NCI-H2107 treated with DMSO at 0.1 percent for 48 hours (cell line): ENCODE measurements at regions not wholly inside any gene's neighbourhood (a gene's known extent, or its start where the extent isn't known, plus 50 kb on each side); places are given as distances from the start of the nearest gene placed in this dataset.
"Not testable (repeated sequence)": the region's sequence is repeated elsewhere in the genome, so short reads cannot be mapped to it uniquely, and the experiment has no call there.

ENCODE experiments used
- DNase-seq: peaks from one replicate; lab custom pipeline; 2025; ENCODE audit not compliant: unreplicated experiment; lab: John Stamatoyannopoulos, UW

- no peak for DNase-seq
Observed at GRCh38 chr3:31179768-31180167, 285.3 kb upstream of the GADL1 start.

DNA sequence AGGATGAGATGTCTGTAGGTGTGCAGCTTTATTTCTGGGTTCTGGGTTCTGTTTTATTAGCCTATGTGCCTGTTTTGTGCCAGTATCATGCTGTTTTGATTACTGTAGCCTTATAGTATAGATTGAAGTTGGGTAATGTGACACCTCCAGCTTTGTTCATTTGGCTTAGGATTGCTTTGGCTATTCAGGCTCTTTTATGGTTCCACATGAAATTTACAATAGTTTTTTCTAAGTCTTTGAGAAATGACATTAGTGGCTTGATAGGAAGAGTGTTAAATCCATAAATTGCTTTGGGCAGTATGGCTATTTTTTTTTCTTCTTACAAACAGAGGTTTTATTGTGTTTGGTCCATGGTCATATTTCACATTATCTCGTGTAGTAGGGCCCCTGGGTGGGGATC lies 285.8 kb upstream of the GADL1 start:
- no peak for DNase-seq

DNA sequence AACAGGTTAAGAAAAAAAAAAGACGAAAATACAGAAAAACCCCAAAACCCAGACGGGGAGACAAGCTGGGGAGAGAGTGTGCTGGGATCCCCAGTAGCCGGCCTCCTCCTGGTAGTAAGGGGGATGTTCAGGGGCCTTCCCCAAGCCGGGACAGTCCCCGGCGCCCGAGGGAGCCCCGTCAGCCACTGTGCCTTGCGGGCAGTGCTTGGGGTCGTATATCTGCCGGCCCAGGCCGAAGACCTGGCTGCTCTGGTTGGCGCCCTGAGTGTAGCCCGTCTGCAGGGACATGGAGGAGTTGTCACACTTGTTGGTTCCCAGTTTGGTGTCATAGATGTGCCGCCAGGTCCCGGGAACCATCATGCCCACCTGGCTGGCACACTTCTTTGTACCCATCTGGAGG lies 287.2 kb upstream of the GADL1 start:
- no peak for DNase-seq

- DNase-seq = no peak
Observed at GRCh38 chr3:31182661-31183060, 288.2 kb upstream of the GADL1 start.

GRCh38 chr3:31184261-31185061 lies 290.0 kb upstream of the GADL1 start:
- no peak for DNase-seq

- DNase-seq = no peak
Observed at GRCh38 chr3:31185062-31185357, 290.5 kb upstream of the GADL1 start.

DNA sequence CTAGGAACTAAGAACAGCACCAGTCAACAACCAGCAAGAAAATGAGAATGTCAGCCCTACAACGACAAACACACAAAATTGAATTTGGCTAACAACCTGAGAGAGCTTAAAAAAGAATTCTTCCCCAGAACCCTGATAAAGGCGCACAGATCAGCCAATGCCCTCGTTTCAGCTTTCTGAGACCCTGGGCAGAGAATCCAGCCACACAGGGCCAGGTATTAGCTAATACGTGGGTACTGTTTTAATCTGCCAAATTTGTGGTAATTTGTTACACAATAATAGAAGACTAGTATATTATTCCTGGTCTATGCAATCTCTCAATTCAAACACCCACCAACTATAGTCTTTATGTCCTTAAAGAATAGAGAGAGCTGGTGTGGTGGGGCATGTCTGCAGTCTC lies 291.6 kb upstream of the GADL1 start:
- DNase-seq = no peak

DNA sequence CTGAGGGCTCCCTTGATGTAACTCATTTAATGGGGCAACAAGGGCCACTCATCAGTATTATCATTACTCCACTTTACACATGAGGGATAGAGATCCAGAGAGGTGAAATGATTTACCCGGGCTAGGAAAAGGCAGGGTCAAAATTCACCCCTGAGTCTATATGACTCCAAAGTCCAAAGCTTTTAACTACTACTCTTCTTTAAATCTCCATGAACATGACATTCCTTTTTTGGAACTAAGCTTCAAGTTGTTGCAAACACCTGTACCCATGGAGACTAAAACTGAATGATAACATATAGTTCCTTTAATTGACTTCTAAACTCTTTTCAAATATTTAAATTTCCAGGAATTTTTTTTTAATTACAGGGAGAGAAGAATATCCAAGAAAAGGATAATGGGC lies 292.9 kb upstream of the GADL1 start:
- DNase-seq = no peak

GRCh38 chr3:31188112-31188511 lies 293.7 kb upstream of the GADL1 start:
- no peak for DNase-seq

DNA sequence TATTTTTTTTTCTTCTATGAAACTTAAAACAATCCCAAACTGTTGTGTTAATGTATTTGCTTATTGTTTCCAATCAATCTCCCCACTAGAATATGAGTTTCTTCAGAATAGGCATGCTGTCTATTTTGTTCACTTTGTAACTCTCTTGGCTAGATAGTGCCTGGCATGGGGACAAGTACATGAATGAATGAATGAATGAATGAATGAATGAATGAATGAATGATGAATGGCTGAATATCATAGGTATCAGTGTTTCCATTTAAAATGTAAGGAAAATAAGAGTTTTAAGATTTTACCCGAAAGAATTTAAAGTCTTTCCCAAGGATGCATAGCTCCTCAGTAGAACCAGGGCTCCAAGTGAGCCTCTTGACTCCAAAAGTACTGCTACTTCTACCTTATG lies 294.9 kb upstream of the GADL1 start:
- DNase-seq = no peak

DNA sequence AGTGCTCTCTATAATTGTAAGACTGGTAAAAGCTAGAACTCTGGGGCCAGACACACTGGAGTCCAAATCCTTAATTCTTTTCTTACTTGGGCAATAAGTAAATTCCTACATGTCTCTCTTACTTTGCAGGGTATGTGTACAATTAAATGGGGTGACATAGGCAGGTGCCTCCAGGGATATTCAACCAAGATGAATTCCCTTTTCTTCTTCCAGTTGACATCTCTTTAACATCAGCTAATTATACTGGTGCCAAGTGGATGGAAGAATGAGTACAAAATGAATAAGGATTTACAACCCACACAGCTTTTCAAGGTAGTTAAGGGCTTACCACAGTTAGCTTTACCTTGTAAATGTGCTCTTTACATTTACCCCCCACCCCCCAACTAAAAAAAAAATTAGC lies 295.5 kb upstream of the GADL1 start:
- no peak for DNase-seq

- DNase-seq = no peak
Observed at GRCh38 chr3:31191354-31191753, 296.9 kb upstream of the GADL1 start.

- no peak for DNase-seq
Observed at GRCh38 chr3:31193429-31193828, 299.0 kb upstream of the GADL1 start.

DNA sequence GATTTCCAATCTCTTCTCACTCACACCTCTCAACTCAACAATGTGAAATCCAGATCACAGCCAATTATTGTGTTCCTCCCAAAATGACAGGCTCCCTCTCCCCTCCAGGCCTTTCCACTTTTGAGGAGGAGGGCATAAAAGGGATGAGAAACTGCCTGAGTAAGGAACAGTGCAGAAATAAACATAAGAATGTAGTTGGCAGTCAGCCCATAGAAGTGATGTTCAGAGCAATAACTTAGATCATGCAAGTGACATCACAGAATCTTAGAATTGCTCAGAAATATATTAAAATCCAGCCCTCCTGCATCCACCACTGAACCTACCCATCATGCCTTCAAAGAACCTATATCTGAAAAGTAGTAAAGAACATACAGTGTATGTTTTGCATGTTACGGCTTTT lies 299.4 kb upstream of the GADL1 start:
- no peak for DNase-seq

DNA sequence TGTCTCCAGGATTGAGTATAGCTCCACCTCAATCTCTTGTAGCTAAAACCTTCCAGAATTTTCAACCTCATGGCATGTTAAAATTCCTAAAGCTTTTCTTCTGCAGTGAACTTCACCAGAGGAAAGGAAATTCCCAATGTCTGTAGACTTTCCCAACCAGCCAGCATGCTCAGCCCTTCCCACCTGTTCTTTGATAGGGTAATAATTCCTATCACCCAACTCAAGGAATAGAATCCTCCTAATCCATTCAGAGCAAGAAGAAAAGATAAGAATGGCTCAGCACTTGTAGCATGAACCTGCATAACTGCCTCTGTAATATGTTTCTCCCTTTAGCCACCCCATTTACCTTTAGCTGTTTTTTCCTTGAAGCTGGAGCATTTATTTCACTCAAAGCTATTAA lies 301.8 kb upstream of the GADL1 start:
- no peak for DNase-seq

- no peak for DNase-seq
Observed at GRCh38 chr3:31196881-31197364, 302.5 kb upstream of the GADL1 start.

DNA sequence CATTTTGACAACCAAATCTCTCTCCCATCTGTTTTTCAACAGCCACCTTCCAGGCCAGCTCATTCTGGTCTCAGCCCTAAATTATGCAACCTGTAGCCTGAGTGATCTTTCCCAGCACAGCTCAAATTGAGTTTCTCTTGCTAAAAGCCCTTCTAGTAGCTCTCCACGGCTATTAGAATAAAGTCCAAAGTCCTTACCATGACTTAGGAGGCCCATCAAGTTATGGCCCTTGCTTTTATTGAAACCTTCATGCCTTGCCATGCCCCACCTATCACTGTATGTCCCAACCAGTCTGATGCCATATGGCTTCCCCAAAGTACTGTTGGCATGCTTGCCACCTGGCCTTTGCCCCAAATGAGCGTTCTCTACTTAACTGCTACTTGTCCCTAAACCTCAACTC lies 303.5 kb upstream of the GADL1 start:
- DNase-seq = no peak

DNA sequence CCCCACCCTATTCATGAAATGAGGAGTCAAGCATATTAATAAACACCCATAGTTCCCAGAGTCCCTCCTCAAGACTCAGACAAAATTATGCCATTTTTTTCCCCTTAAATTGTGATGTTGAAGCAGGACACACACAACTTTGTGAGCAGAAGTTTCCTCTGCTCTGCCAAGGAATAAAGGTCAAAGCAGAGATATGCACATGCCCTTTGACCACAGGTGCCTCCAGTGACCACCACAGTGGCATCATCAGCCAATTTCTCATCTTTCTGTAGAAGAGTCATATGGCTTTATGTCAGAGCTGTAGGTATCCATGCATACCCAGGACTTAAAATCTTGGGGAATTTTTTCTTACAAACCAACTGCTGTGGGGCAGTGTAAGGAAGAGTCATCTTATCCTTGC lies 304.4 kb upstream of the GADL1 start:
- DNase-seq = no peak

DNA sequence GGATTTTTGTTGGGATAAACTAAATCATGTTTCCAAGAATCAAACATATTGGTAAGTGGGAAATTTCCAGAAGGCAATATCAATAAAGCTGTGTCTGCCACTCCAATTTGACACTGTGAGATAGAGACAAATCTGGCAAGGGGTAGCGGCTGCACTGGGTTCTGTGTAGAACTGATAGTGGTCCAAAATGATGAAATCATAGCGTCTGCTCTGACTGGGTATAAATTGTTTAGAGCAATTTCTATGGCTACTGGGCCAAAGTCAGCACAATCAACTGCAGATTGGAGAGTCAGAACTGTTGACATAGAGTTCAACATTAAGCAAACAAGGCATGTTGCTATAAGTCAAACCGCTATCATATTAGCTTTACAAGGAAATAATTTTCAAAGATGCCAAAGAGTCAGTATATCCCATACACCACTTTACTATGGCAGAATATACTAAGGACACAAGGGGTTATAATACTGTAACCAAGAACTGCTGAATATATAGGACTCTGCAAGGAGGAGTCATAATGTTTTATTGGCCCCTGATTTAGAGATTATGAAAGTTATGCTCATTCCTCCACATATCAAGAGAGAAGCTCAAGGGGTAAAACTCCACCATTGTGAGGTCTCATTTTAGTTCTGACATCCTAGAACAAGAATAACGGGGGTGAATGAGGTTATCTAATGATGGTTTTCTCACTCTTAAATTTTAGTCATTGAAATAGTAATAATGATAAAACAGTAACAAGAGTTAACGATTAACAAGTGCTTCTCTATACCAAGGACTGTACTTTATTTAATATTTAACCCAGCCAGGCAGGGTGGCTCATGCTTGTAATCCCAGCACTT lies 309.7 kb upstream of the GADL1 start:
- DNase-seq = no peak

- not testable (repeated sequence) for DNase-seq
Observed at GRCh38 chr3:31204796-31205056, 310.3 kb upstream of the GADL1 start.

GRCh38 chr3:31210068-31210645 lies 315.7 kb upstream of the GADL1 start:
- DNase-seq = no peak

- no peak for DNase-seq
Observed at GRCh38 chr3:31213869-31214486, 318.7 kb upstream of the STT3B start.
